CD4-positive, alpha-beta T cell treated with Interleukin-1 beta for 1 hour (primary cell): ENCODE measurements at regions not wholly inside any gene's neighbourhood (a gene's known extent, or its start where the extent isn't known, plus 50 kb on each side); places are given as distances from the start of the nearest gene placed in this dataset.
A peak's percentile ranks its signal among the peaks of the same experiment; 100 is the strongest.
"Not testable (repeated sequence)": the region's sequence is repeated elsewhere in the genome, so short reads cannot be mapped to it uniquely, and the experiment has no call there.

Experiments used
- DNase-seq, 2 donors: peaks; one replicate each; pipeline ENCODE4 v3.0.0-alpha.2; 2020 to 2022

DNA sequence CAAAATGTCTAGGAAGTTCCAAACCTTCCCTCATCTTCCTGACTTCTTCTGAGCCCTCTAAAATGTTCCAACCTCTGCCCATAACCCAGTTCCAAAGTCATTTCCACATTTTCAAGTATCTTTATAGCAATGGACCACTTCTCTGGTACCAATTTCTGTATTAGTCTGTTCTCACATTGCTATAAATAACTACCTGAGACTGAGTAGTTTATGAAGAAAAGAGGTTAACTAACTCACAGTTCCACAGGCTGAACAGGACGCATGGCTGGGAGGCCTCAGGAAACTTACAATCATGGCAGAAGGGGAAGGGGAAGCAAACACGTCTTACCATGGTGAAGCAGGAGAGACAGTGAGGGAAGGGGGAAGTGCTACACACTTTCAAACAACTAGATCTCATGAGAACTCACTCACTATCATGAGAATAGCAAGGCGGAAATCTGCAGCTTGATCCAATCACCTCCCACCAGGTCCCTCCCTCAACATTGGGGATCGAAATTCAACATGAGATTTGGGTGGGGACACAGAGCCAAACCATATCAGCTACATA lies 213.2 kb upstream of the MGAT5 start:
- not testable (repeated sequence) for DNase-seq

DNA sequence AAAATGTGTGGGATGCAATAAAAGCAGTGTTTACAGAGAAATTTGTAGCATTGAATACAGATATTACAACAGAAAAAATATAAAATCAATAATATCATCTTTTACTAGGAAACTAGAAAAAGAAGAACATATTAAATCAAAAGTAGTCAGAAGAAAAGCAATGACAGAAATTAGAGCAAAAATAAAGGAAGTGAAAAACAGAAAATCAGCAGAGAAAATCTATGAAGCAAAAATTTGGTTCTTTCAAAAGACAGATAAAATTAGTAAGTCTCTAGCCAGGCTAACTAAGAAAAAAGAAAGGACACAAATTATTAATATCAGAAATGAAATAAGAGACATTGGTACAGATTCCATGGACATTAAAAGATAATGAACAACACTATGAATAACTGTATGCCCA lies 212.0 kb upstream of the MGAT5 start:
- DNase-seq = no peak

DNA sequence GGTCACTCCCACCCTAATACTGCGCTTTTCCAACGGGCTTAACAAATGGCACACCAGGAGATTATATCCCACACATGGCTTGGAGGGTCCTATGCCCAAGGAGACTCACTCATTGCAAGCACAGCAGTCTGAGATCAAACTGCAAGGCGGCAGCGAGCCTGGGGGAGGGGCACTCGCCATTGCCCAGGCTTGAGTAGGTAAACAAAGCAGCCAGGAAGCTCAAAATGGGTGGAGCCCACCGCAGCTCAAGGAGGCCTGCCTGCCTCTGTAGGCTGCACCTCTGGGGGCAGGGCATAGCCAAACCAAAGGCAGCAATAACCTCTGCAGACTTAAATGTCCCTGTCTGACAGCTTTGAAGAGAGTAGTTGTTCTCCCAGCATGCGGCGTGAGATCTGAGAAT lies 210.8 kb upstream of the MGAT5 start:
- DNase-seq = not testable (repeated sequence)

DNA sequence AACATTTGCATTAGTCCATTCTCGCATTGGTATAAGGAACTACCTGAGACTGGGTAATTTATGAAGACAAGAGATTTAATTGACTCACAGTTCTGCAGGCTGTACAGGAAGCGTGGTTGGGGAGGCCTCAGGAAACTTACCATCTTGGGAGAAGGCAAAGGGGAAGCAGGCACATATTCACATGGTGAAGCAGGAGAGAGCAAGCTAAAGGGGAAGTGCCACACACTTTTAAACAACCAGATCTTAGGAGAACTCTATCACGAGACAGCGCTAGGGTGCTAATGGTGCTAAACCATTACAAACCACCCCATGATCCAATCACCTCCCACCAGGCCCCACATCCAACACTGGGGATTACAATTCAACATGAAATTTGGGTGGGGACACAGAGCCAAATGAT lies 201.7 kb upstream of the MGAT5 start:
- DNase-seq = no peak

DNA sequence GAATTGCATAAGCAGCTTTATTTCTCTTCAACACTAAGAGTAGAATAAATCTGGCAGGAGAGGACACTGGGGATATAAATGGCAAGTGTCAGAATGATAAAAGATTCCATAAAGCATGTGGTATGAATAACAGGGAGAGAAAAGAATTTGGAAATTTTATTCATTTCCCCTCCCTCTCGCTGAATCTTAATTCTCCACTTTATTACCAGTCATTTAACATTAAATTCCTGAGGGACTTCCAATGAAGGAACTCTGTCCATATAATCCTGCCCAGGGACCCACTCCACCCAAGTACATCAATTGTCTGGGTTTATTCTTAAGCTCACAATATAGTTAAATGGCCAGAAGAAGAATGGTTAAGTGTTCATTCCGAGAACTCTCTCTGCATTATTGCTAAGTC lies 197.7 kb upstream of the MGAT5 start:
- DNase-seq = no peak

DNA sequence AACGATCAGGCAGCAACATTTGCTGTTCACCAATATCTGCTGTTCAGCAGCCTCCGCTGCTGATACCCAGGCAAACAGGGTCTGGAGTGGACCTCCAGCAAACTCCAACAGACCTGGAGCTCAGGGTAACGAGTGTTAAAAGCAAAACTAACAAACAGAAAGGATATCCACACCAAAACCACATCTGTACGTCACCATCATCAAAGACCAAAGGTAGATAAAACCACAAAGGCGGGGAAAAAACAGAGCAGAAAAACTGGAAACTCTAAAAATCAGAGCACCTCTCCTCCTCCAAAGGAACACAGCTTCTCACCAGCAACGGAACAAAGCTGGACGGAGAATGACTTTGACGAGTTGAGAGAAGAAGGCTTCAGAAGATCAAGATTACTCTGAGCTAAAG lies 192.8 kb upstream of the MGAT5 start:
- DNase-seq = peak in 1 of 2 donors; percentile 29

DNA sequence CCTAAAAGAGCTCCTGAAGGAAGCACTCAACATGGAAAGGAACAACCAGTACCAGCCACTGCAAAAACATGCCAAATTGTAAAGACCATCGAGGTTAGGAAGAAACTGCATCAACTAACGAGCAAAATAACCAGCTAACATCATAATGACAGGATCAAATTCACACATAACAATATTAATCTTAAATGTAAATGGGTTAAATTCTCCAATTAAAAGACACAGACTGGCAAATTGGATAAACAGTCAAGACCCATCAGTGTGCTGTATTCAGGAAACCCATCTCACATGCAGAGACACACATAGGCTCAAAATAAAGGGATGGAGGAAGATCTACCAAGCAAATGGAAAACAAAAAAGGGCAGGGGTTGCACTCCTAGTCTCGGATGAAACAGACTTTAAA lies 191.6 kb upstream of the MGAT5 start:
- not testable (repeated sequence) for DNase-seq

DNA sequence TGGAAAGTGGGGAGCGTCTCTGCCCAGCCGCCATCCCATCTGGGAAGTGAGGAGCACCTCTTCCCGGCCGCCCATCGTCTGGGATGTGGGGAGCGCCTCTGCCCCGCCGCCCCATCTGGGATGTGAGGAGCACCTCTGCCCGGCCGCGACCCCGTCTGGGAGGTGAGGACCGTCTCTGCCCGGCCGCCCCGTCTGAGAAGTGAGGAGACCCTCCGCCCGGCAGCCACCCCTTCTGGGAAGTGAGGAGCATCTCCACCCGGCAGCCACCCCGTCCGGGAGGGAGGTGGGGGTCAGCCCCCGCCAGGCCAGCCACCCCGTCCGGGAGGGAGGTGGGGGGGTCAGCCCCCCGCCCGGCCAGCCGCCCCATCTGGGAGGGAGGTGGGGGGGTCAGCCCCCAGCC lies 190.0 kb upstream of the MGAT5 start:
- DNase-seq = not testable (repeated sequence)

DNA sequence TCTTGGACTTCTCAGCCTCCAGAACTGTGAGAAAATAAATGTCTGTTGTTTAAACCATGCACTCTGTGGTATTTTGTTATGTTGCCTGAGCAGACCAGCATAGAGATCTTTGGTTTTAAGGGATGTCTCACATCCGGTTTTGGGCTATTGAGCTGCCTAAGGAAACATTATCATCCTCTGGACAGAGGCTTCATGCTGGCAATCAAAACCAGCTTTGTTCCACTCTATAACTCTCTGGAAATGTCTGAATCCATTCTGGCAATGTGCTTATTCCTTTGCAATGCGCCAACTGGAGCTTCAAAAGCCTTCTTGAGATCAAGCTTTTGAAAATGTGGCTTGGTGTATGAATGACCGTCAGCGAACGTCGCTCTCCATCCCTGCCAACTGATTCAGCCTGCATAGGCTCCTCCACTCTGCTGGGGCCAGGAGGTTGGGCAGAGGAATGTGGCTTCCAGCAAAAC lies 183.6 kb upstream of the MGAT5 start:
- no peak for DNase-seq

DNA sequence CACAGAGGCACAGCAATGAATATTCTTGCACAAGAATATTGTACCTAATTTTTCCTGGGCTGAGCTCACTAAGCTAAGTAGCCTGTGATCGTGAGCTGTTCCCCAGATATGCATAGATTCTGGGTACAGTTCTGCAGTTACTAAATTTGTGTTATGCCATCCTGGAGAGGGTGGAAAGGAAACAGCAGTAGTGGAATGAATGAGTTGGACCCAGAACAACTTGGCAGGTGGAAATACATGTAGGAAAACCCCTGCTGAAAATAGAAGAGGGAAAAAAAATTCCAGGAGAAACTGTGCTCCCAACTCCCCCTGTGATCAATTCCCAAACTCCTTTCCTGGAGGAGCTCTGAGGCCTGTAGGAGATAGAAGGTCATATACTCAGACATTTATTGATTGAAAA lies 181.5 kb upstream of the MGAT5 start:
- DNase-seq = no peak

DNA sequence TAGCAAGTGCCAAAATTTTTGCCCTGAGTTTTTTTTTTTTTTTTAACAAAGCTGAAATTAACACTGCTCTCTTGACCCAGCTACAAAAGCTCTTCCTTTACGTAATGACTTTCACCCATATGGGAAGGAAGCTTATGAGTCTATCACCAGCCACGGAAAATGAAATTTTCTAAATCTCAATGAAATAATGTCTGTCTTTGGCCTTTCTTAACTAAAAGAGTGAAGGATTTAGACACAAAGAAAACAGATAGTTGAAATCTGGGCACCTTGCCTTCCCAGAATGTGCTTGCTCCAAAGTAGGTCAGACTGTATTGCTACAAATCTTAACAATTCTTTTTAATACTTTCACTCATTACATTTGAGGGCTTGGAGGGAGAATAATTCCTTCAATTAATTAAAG lies 180.8 kb upstream of the MGAT5 start:
- DNase-seq = no peak

DNA sequence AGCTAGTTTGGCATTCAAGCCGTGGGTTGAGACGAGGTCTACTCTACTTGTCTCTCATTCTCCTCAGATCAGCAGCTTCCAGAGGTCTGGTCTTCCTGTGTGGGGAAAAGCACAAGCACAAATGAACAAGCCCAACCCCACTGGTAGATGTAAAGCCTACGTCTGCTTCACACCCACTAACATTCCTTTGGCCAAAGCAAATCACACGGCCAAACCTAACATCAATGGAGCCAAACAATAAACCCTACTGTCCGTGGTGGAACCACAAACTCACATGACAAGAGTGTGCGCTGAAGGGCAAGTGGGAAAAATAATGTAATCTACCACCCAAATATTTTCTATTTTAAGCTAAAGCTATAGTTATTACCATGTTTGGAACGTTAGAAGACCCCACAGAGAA lies 179.3 kb upstream of the MGAT5 start:
- DNase-seq = no peak

DNA sequence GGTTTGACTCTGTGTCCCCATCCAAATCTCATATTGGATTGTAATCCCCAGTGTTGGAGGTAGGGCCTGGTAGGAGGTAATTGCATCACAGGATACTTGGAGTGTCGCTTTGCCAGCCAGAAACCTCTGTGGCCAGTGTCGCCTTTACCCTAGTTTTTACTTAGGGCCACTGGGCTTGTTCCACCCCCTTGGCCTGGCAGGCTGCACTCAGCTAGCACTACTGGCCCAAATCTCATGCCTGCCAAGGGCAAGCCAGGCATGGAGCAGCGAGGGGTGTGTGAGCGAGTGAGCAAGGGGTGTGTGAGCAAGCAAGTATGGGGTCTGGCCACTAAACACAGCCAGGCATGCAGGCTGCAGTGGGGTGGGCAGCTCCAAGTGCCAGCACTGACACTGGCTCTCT lies 178.7 kb upstream of the MGAT5 start:
- DNase-seq = no peak

DNA sequence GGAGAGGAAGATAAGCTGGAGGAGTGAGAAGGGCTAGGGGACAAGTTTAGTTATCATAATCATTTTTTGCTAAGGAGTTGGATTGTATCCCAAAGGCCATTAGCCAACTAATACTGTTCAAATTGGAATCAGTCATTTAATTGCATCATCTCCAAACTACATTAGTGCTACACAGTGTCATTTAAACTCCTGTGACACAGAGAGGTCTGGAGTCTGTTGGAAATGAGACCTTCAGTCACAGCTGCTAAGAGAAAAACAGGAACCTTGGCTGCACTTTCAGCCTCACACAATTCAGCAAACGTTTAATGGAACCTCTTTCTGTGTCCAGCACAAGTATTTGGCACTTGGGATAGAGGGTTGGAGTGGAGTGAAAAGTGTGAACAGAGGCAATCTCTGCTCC lies 175.5 kb upstream of the MGAT5 start:
- DNase-seq = no peak

DNA sequence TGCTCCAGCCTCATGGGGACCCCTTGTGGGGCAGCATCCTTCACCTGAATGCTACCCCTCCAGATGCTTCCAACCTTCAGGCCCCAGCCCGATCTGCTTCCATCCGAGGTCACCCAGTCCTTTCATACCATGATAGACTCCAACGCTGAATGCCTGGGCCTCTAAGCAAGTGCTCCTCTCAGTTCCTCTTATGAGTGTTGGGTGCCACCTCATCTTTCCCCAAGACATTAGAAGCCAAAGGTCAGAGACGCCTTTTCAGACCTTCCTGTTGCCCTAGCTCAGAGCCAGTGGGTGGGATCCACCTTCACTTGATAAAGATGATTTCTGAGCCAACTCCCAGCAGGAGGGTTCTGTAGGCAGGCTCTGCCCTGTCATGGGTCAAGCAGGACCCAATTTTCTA lies 174.5 kb upstream of the MGAT5 start:
- DNase-seq = no peak

DNA sequence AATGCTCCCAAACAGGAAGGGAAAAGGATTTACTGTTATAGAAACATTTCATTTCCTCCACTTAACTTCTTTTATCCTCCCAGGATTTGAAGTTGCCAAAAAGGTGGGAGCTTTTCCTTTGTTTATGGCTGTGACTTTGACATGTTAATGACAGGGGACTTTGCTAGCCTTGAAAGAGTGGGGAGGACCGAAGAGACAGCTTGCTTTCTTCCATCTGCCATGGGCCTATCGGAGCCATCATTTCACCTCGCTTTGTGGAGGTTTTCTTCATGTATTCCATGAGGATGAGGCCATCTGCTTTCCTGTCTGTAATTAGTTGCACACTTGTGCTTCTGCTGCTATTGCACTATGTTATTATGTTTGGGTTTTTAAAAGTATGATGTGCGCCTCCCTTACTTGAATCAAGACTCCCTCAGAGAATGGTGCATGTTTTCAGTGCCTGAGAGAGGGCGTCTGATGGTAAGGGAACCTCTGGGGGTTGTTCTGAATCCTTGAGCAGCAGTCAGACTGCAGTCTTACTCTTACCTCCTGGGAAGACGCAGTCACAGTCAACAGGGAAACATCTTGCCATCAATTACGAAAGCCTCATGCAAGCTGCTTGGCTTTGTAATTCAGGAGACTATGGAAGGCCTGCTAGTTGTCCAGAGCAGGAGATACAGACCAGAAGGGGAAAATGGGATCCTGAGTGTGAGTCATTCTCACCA lies 173.3 kb upstream of the MGAT5 start:
- no peak for DNase-seq

DNA sequence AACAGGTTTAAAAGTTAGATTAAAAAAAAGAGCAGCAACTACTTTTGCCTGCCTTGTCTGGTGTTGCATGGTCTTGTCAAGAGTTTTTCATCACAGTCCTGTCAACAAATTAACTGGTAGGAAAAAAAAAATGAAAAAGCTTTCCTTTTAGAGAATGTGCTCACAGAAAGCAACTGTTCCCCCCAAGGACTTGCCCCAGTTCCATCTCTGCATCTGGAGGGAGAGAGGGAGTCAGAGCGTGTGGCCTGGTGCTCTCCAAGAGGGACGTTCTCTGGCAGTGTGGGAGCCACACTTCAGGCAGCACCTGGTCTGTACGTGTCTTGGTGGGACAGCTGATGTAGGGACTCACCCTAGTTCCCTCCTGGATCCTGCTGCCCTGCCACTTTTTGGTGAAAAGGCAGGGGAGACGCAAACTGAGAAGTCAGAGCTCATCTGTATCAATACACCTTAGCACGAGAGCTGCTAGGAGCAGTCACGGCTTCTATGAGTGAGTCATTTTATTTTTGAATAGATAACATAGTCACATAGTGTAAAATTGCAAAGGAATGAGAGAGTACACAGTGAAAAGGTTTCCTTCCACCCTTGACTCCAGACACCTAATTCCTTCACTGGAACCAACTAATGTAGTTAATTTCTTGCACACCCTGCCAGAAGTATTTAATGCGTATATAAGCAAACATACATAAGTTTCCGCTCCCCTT lies 172.5 kb upstream of the MGAT5 start:
- DNase-seq = no peak

DNA sequence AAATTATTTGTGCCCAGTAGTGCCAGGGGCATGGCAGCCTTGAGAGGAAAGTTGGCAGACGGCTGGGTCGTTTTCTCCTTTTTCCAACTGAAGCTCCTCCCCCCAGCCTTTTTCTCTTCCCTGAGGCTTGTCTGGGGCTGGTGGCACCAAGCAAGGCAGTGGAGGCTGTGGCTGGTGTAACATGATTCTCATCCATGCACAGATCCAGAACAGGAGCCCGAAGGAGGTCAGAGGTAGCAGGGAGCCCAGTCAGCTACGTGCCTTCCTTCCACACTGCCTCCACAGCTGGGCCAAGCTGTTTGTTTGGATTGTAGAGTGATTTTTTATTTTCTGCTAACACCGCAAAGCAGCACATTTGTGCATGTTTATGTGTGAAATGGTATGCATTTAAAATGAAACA lies 170.3 kb upstream of the MGAT5 start:
- no peak for DNase-seq

DNA sequence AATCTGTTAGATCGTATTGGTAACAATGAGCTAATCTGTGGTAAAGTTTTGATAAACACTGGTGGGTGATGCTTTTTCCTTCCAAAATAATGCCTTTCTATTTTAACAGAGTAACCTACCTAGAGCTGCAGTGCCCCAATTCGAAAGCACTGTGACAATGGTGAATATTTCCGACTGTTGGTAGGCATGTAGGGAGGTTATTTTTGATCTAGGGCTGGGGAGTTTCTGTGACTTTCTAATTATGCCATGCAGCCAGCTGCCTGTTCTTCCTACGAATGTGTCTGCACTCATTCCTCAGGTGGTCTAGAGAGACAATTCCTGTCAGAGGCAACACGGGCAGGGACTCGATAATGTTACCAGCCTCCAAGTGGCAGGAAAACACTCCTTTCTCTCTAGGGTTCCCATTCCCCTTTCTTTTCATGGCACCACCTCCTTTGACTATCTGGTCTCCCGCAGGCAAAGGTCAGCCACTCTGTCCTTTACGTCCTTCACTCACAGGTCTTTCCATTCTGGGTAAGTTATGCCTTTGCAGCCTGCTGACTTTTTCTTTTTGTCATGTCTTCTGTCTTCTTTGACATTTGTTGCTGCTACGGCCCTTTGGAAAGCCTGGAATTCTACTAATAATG lies 167.2 kb upstream of the MGAT5 start:
- DNase-seq = no peak

DNA sequence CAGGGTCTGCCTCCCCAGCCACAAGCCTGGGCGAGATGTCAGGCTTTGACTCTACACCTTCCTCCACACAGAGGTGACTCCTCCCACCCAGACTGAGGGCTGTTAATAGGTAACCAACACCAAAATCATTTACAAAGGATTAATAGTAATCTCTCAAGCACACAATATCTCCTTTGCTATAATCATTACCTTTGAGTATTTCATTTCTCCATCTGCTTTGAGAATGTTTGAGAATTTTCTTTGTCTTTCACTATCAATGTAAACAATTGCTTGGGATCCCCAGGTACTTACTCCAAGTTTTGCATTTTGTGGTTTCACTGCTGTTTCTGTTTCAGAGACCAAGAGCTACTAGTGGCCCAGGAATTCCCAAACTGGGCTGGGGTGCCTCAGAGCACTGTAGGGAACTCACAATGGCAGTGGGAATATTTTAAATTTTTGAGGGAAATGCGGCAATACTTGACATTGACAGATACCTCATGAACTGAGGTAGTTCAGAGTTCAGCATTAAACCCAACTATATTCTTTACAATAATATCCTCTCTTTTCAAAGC lies 166.4 kb upstream of the MGAT5 start:
- DNase-seq = no peak

DNA sequence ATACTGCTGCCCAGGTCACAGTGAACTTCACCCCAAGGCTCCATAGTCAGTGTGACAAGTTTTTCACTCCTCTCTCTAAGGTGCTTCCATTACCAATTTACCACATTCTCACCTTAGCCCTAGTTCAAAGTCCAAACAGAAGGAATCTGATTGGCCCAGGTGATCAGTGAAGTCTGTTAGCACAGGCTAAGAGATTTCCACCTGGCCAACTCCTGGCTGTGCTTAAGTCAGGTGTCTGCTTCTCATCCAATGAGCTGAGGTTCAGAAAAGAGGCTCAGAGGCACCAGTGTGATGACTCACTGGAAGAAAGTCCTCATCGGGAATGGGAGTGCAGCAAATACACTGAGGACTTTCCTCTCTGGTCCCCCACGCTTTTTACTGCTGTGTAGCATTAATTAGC lies 164.4 kb upstream of the MGAT5 start:
- no peak for DNase-seq

DNA sequence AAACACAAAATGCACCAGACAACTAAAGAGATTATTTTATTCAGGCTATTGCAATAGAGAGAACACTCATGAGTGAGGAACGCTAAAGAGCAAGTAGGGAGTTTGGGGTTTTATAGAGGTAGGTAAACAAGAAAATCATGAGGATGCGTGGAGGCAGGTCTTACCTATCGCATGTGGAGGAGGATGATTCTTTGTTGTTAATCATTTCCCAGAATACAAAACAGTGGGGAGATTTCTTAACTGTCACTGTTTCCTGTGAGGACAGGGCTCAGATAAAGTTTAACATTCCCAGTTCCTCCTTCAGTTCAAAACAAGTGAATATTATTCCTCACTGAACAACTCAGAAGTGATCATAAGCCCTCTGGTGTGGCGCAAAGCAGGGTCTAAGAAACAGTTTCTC lies 156.1 kb upstream of the MGAT5 start:
- no peak for DNase-seq

DNA sequence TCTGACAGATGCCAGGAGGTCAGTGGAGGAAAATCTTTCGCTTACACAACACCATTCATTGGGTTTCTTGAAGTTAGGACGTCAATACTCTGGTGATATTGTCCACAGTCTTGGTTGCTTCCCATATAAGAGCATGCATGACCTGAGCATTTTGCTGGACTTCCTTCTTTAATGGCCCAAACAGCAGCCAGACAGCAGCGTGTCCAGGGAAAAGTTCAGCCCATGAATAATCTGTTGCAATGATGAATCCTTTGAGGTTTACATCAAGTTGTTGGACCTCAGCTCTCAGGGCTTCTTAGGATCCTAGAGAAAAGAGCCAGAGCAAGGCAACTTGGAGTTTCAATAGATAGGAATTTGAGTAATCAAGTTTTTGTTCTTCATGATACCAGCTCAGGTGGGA lies 155.6 kb upstream of the MGAT5 start:
- DNase-seq = no peak

DNA sequence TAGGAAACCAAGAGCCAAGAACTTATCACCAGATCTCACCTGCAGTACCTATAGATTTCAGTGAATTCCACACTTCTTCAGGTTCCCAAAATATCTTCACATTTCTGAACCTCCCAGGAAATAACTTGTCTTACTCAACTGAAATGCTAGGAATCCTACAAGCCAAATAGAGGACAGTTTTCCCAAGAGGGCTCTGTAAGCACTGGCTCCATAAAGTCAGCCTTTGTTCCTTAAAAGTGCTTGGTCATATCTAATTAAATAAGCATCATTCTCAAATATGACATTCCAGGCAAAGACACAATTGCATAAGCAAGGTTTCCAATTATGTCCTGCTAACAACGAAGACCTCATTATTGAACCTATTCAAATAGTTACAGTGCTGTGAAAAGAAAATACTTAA lies 154.6 kb upstream of the MGAT5 start:
- no peak for DNase-seq
